Uterus (tissue), 3 donors: ENCODE measurements at regions not wholly inside any gene's neighbourhood (a gene's known extent, or its start where the extent isn't known, plus 50 kb on each side); places are given as distances from the start of the nearest gene placed in this dataset.

ENCODE experiments used
- DNase-seq, 2 donors: peaks; one replicate each; pipeline ENCODE4 v3.0.0-alpha.2; 2019 to 2020
- H3K27ac ChIP-seq, 2 donors: fragments of 200-600 bp; sonication (generic); 1 replicate in 1 of 2; 2 replicates in 1 of 2; pipeline ENCODE4 v1.5.1; 2016 to 2018
- H3K27me3 ChIP-seq, 2 donors: fragments of 200-600 bp; sonication (generic); one replicate each; pipeline ENCODE4 v1.5.1; 2018 to 2019; ENCODE audit warnings: control low read depth in 1 of 2
- H3K36me3 ChIP-seq, 2 donors: fragments of 200-600 bp; sonication (generic); one replicate each; pipeline ENCODE4 v1.5.1; 2019; ENCODE audit warnings: control low read depth in 1 of 2
- H3K4me1 ChIP-seq, 2 donors: fragments of 200-600 bp; sonication (generic); one replicate each; pipeline ENCODE4 v1.5.1; 2018 to 2019; ENCODE audit warnings: control low read depth in 1 of 2
- H3K4me3 ChIP-seq, 2 donors: fragments of 200-600 bp; sonication (generic); 1 replicate in 1 of 2; 2 replicates in 1 of 2; pipeline ENCODE4 v1.5.1; 2018 to 2019; ENCODE audit warnings: mild to moderate bottlenecking in 1 of 2
- H3K9me3 ChIP-seq, 2 donors: fragments of 200-600 bp; sonication (generic); one replicate each; pipeline ENCODE4 v1.5.1; 2019; ENCODE audit warnings: control low read depth in 1 of 2
- CTCF ChIP-seq, 4 experiments: fragments of 200-600 bp in 2 of 4; fragments of 450-650 bp in 2 of 4; sonication (generic) in 2 of 4; IDR thresholded peaks; one replicate each; pipeline ENCODE4 v1.5.1; 2016 to 2019; ENCODE audit warnings: antibody characterized with exemption in 4 of 4, mild to moderate bottlenecking in 2 of 4, moderate library complexity in 1 of 4
- POLR2A ChIP-seq, 2 donors: fragments of 450-650 bp; IDR thresholded peaks; one replicate each; pipeline ENCODE4 v1.6.1; 2016; ENCODE audit warnings: antibody characterized with exemption in 2 of 2, mild to moderate bottlenecking in 1 of 2, moderate library complexity in 1 of 2
- intact Hi-C: fragments of 100-400 bp; cut with DNase I; formaldehyde crosslinking; loops from one replicate; pipeline ENCODE4 v1.15.1; 2023; ENCODE audit warnings: low total_unique reads
- donor health status: DM: yes; HTN: yes; CAD: no.

- DNase-seq: no peak
- Histone ChIP-seq H3K4me3 (no peak overlapping the region), H3K9me3 (no peaks in the 10 kb centered on the region), H3K4me1 (no peaks in the 10 kb centered on the region), H3K27ac (no peak overlapping the region), H3K27me3 (no peaks in the 10 kb centered on the region), H3K36me3 (no peaks in the 10 kb centered on the region)
- no peak for TF ChIP-seq POLR2A (IDR thresholded peaks at IDR 0.05)
- TF ChIP-seq CTCF (IDR thresholded peaks at IDR 0.05): no peak
- intact Hi-C loops: no loop called here
Observed at GRCh38 chr13:34249546-34250039, 431.6 kb downstream of the RFC3 start.

- Histone ChIP-seq H3K27me3 (no peaks in the 10 kb centered on the region), H3K4me3 (no peak overlapping the region), H3K9me3 (no peaks in the 10 kb centered on the region), H3K36me3 (no peaks in the 10 kb centered on the region), H3K27ac (no peak overlapping the region), H3K4me1 (no peaks in the 10 kb centered on the region)
- no peak for TF ChIP-seq POLR2A (IDR thresholded peaks at IDR 0.05)
- TF ChIP-seq CTCF (IDR thresholded peaks at IDR 0.05): no peak
- DNase-seq: no peak
- intact Hi-C loops: no loop called here
Observed at GRCh38 chr13:34250151-34250670, 432.3 kb downstream of the RFC3 start.

GRCh38 chr13:34254366-34254765 is 436.4 kb downstream of the RFC3 start:
- DNase-seq: no peak
- no peaks in the 10 kb centered on the region for H3K27me3 ChIP-seq
- no peaks in the 10 kb centered on the region for H3K36me3 ChIP-seq
- TF ChIP-seq CTCF (IDR thresholded peaks at IDR 0.05) (no peak), POLR2A (IDR thresholded peaks at IDR 0.05) (no peak)
- H3K4me3 ChIP-seq: no peak overlapping the region
- H3K9me3 ChIP-seq: no peaks in the 10 kb centered on the region
- intact Hi-C loops: no loop called here
- no peaks in the 10 kb centered on the region for H3K4me1 ChIP-seq
- H3K27ac ChIP-seq: no peak overlapping the region

GRCh38 chr13:34255711-34256110 is 437.8 kb downstream of the RFC3 start:
- intact Hi-C loops: no loop called here
- no peaks in the 10 kb centered on the region for H3K4me1 ChIP-seq
- no peaks in the 10 kb centered on the region for H3K27me3 ChIP-seq
- no peak overlapping the region for H3K4me3 ChIP-seq
- no peaks in the 10 kb centered on the region for H3K9me3 ChIP-seq
- no peaks in the 10 kb centered on the region for H3K36me3 ChIP-seq
- no peak for DNase-seq
- no peak for TF ChIP-seq POLR2A (IDR thresholded peaks at IDR 0.05)
- TF ChIP-seq CTCF (IDR thresholded peaks at IDR 0.05): no peak
- no peak overlapping the region for H3K27ac ChIP-seq

- no peaks in the 10 kb centered on the region for H3K4me1 ChIP-seq
- intact Hi-C loops: no loop called here
- H3K9me3 ChIP-seq: no peaks in the 10 kb centered on the region
- H3K4me3 ChIP-seq: no peak overlapping the region
- H3K36me3 ChIP-seq: no peaks in the 10 kb centered on the region
- no peak overlapping the region for H3K27ac ChIP-seq
- H3K27me3 ChIP-seq: no peaks in the 10 kb centered on the region
- no peak for TF ChIP-seq POLR2A (IDR thresholded peaks at IDR 0.05)
- TF ChIP-seq CTCF (IDR thresholded peaks at IDR 0.05): no peak
- DNase-seq: no peak
Observed at GRCh38 chr13:34256236-34256635, 438.3 kb downstream of the RFC3 start.
